HEK293 (cell line): ENCODE measurements at regions not wholly inside any gene's neighbourhood (a gene's known extent, or its start where the extent isn't known, plus 50 kb on each side); places are given as distances from the start of the nearest gene placed in this dataset.

Source experiments
- CTCF ChIA-PET: fragments of 350-600 bp; formaldehyde crosslinking; extraction: SDS; loops from one replicate; lab custom pipeline; 2021; ENCODE audit warnings: antibody characterized with exemption; lab: Yijun Ruan, JAX
- POLR2A ChIA-PET: fragments of 300-600 bp; formaldehyde crosslinking; extraction: SDS; loops from one replicate; lab custom pipeline; 2020; ENCODE audit warnings: antibody characterized with exemption, inconsistent platforms; lab: Yijun Ruan, JAX
- H3K27ac ChIP-seq: fragments of 200-500 bp; sonication (Bioruptor generic); 2 replicates; pipeline ENCODE4 v1.5.1; 2014; ENCODE audit warnings: low read depth, low read length, control low read depth, inconsistent platforms; ENCODE audit errors: extremely low read depth
- H3K36me3 ChIP-seq, 2 experiments: fragments of 200-500 bp in 1 of 2; sonication (Bioruptor generic) in 1 of 2; 1 replicate in 1 of 2; 2 replicates in 1 of 2; pipeline ENCODE4 v1.5.1; 2014 to 2017; ENCODE audit warnings: inconsistent platforms in 2 of 2, low read length in 2 of 2; ENCODE audit not compliant: control insufficient read depth in 2 of 2, insufficient read depth in 1 of 2
- H3K4me1 ChIP-seq: fragments of 200-500 bp; sonication (Bioruptor generic); 2 replicates; pipeline ENCODE4 v1.5.1; 2014; ENCODE audit warnings: mild to moderate bottlenecking, low read length, inconsistent platforms; ENCODE audit not compliant: control insufficient read depth, insufficient read depth
- H3K4me3 ChIP-seq: 2 replicates; pipeline ENCODE4 v1.5.1; 2011; ENCODE audit warnings: low read depth, mild to moderate bottlenecking, control low read depth, low read length, moderate library complexity
- H3K9me3 ChIP-seq: fragments of 200-500 bp; sonication (Bioruptor generic); 2 replicates; pipeline ENCODE4 v1.5.1; 2014; ENCODE audit warnings: low read depth, low read length, inconsistent platforms; ENCODE audit not compliant: control insufficient read depth, insufficient read depth
- AEBP2 ChIP-seq: fragments of 450-650 bp; formaldehyde crosslinking; IDR thresholded peaks from 2 replicates; pipeline ENCODE4 v1.5.1; 2016; ENCODE audit warnings: missing biosample characterization, missing genetic modification characterization, borderline replicate concordance
- FEZF1 ChIP-seq: fragments of 450-650 bp; formaldehyde crosslinking; IDR thresholded peaks from 2 replicates; pipeline ENCODE4 v1.5.1; 2016; ENCODE audit warnings: missing biosample characterization, missing genetic modification characterization
- HOXD13 ChIP-seq: sonication (generic); formaldehyde crosslinking; IDR thresholded peaks from 2 replicates; pipeline ENCODE4 v1.8.0; 2022; ENCODE audit warnings: missing genetic modification reagents, borderline replicate concordance
- PATZ1 ChIP-seq: fragments of 450-650 bp; formaldehyde crosslinking; IDR thresholded peaks from 2 replicates; pipeline ENCODE4 v1.5.1; 2016; ENCODE audit warnings: missing biosample characterization, missing genetic modification characterization
- ZBTB1 ChIP-seq: fragments of 450-650 bp; formaldehyde crosslinking; IDR thresholded peaks from 2 replicates; pipeline ENCODE4 v1.5.1; 2016; ENCODE audit warnings: missing biosample characterization, missing genetic modification characterization
- ZBTB20 ChIP-seq: fragments of 450-650 bp; formaldehyde crosslinking; IDR thresholded peaks from 2 replicates; pipeline ENCODE4 v1.5.1; 2016; ENCODE audit warnings: missing biosample characterization, missing genetic modification characterization
- ZNF558 ChIP-seq: fragments of 450-650 bp; formaldehyde crosslinking; IDR thresholded peaks from 2 replicates; pipeline ENCODE4 v1.5.1; 2016; ENCODE audit warnings: missing biosample characterization, missing genetic modification characterization
- ZNF610 ChIP-seq: fragments of 450-650 bp; formaldehyde crosslinking; IDR thresholded peaks from 2 replicates; pipeline ENCODE4 v1.5.1; 2016; ENCODE audit warnings: missing biosample characterization, missing genetic modification characterization, borderline replicate concordance
- ZNF654 ChIP-seq: fragments of 450-650 bp; formaldehyde crosslinking; IDR thresholded peaks from 2 replicates; pipeline ENCODE4 v1.5.1; 2016; ENCODE audit warnings: low read depth, missing biosample characterization, missing genetic modification characterization
- ZNF660 ChIP-seq: fragments of 450-650 bp; IDR thresholded peaks from 2 replicates; pipeline ENCODE4 v1.5.1; 2018; ENCODE audit warnings: missing biosample characterization, mild to moderate bottlenecking, missing genetic modification characterization
- ZSCAN16 ChIP-seq: fragments of 450-650 bp; formaldehyde crosslinking; IDR thresholded peaks from 2 replicates; pipeline ENCODE4 v1.5.1; 2016; ENCODE audit warnings: missing biosample characterization, missing genetic modification characterization
- TF ChIP-seq, protein P1 (sequence below): fragments of 450-650 bp; formaldehyde crosslinking; IDR thresholded peaks from 2 replicates; pipeline ENCODE4 v1.5.1; 2016; ENCODE audit warnings: missing biosample characterization, missing genetic modification characterization
- TF ChIP-seq, protein P2 (sequence below): fragments of 450-650 bp; formaldehyde crosslinking; IDR thresholded peaks from 2 replicates; pipeline ENCODE4 v1.5.1; 2017; ENCODE audit warnings: missing biosample characterization, missing genetic modification characterization
- TF ChIP-seq, protein P3 (sequence below): fragments of 450-650 bp; formaldehyde crosslinking; IDR thresholded peaks from 2 replicates; pipeline ENCODE4 v1.5.1; 2017; ENCODE audit warnings: missing biosample characterization, missing genetic modification characterization
- TF ChIP-seq, protein P4 (sequence below): fragments of 450-650 bp; formaldehyde crosslinking; IDR thresholded peaks from 2 replicates; pipeline ENCODE4 v1.5.1; 2016; ENCODE audit warnings: missing biosample characterization, missing genetic modification characterization
- TF ChIP-seq, protein P5 (sequence below): fragments of 450-650 bp; formaldehyde crosslinking; IDR thresholded peaks from 2 replicates; pipeline ENCODE4 v1.5.1; 2016; ENCODE audit warnings: missing biosample characterization, missing genetic modification characterization, borderline replicate concordance

DNA sequence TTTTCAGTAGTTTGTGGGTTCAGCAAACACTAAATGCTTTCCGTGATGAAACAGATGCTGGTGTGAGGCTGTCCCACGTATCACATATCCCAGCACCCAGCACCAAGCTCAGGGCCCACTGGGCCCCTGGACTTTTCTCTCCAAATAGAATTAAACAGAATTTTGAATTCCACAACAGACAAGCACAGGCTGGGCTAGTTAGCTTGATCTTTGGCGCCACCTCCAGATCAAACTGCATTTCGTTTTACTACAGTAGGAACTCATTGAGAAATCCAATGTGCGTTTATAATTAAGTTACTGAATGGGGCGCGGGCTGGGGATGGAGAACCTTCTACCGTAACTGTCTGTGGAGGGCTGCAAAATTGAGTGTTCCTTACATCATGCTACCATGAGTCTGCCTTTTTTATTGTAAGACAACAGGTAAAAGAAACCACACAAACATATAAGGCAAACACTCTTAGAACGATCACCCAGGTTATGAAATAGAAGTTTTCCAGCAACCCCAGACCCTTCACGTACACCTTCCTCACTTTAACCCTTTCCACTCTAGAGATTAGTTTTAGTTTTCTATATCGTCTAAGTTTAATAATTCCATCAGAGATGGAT lies 107.8 kb downstream of the ZFP64 start:
- no peak overlapping the region for H3K4me3 ChIP-seq
- H3K27ac ChIP-seq = no peak overlapping the region
- H3K9me3 ChIP-seq = no peaks in the 10 kb centered on the region
- TF ChIP-seq, protein P1, sequence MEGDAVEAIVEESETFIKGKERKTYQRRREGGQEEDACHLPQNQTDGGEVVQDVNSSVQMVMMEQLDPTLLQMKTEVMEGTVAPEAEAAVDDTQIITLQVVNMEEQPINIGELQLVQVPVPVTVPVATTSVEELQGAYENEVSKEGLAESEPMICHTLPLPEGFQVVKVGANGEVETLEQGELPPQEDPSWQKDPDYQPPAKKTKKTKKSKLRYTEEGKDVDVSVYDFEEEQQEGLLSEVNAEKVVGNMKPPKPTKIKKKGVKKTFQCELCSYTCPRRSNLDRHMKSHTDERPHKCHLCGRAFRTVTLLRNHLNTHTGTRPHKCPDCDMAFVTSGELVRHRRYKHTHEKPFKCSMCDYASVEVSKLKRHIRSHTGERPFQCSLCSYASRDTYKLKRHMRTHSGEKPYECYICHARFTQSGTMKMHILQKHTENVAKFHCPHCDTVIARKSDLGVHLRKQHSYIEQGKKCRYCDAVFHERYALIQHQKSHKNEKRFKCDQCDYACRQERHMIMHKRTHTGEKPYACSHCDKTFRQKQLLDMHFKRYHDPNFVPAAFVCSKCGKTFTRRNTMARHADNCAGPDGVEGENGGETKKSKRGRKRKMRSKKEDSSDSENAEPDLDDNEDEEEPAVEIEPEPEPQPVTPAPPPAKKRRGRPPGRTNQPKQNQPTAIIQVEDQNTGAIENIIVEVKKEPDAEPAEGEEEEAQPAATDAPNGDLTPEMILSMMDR = peak; percentile 48
- TF ChIP-seq HOXD13 (CRISPR knock-in tag) = no peak
- peak; percentile 89 for TF ChIP-seq ZNF654 (tag by site-specific recombination)
- TF ChIP-seq ZNF660 = no peak
- ChIA-PET POLR2A (no interaction called here), CTCF (interaction anchor here (0.6 to 2.0 kb wide), 17 partner anchors 9 to 1142 kb away, joined by 3 to 13 read pairs (median 3); no protein-coding TSS in a partner anchor)
- peaks cover 17 to 90% of the 10 kb centered on the region in 2 experiments for H3K36me3 ChIP-seq
- H3K4me1 ChIP-seq = no peaks in the 10 kb centered on the region

DNA sequence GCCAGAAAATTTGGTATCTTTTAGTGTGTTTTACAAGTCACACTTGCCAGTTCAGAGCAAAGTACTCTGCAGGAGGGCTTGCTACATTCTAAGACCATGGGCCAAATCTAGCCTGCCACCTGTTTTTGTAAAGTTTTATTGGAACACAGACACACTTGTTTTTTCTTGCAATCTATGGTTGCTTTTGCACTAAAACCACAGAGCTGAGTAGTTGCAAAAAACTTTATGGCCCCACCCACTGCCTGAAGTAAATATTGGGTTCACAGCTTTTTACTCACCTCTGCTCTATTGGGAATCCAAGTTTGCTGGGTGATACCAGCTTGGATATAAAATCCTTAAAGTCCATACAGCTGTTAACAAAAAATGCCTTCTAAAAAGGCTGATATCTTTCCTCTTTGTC lies 109.0 kb downstream of the ZFP64 start:
- TF ChIP-seq, protein P2, sequence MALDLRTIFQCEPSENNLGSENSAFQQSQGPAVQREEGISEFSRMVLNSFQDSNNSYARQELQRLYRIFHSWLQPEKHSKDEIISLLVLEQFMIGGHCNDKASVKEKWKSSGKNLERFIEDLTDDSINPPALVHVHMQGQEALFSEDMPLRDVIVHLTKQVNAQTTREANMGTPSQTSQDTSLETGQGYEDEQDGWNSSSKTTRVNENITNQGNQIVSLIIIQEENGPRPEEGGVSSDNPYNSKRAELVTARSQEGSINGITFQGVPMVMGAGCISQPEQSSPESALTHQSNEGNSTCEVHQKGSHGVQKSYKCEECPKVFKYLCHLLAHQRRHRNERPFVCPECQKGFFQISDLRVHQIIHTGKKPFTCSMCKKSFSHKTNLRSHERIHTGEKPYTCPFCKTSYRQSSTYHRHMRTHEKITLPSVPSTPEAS = no peak
- TF ChIP-seq, protein P3, sequence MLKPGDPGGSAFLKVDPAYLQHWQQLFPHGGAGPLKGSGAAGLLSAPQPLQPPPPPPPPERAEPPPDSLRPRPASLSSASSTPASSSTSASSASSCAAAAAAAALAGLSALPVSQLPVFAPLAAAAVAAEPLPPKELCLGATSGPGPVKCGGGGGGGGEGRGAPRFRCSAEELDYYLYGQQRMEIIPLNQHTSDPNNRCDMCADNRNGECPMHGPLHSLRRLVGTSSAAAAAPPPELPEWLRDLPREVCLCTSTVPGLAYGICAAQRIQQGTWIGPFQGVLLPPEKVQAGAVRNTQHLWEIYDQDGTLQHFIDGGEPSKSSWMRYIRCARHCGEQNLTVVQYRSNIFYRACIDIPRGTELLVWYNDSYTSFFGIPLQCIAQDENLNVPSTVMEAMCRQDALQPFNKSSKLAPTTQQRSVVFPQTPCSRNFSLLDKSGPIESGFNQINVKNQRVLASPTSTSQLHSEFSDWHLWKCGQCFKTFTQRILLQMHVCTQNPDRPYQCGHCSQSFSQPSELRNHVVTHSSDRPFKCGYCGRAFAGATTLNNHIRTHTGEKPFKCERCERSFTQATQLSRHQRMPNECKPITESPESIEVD (tag by site-specific recombination) = peak; percentile 72
- TF ChIP-seq PATZ1 = no peak
- no peak for TF ChIP-seq ZNF610 (tag by site-specific recombination)
- TF ChIP-seq, protein P4, sequence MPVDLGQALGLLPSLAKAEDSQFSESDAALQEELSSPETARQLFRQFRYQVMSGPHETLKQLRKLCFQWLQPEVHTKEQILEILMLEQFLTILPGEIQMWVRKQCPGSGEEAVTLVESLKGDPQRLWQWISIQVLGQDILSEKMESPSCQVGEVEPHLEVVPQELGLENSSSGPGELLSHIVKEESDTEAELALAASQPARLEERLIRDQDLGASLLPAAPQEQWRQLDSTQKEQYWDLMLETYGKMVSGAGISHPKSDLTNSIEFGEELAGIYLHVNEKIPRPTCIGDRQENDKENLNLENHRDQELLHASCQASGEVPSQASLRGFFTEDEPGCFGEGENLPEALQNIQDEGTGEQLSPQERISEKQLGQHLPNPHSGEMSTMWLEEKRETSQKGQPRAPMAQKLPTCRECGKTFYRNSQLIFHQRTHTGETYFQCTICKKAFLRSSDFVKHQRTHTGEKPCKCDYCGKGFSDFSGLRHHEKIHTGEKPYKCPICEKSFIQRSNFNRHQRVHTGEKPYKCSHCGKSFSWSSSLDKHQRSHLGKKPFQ (tag by site-specific recombination) = 0 out of 2 replicates have a peak, but pooled peaks have one; percentile 30
- peak; percentile 36 for TF ChIP-seq FEZF1
- TF ChIP-seq ZNF558 (tag by site-specific recombination) = no peak
- TF ChIP-seq AEBP2 (tag by site-specific recombination) = no peak
- TF ChIP-seq, protein P5, sequence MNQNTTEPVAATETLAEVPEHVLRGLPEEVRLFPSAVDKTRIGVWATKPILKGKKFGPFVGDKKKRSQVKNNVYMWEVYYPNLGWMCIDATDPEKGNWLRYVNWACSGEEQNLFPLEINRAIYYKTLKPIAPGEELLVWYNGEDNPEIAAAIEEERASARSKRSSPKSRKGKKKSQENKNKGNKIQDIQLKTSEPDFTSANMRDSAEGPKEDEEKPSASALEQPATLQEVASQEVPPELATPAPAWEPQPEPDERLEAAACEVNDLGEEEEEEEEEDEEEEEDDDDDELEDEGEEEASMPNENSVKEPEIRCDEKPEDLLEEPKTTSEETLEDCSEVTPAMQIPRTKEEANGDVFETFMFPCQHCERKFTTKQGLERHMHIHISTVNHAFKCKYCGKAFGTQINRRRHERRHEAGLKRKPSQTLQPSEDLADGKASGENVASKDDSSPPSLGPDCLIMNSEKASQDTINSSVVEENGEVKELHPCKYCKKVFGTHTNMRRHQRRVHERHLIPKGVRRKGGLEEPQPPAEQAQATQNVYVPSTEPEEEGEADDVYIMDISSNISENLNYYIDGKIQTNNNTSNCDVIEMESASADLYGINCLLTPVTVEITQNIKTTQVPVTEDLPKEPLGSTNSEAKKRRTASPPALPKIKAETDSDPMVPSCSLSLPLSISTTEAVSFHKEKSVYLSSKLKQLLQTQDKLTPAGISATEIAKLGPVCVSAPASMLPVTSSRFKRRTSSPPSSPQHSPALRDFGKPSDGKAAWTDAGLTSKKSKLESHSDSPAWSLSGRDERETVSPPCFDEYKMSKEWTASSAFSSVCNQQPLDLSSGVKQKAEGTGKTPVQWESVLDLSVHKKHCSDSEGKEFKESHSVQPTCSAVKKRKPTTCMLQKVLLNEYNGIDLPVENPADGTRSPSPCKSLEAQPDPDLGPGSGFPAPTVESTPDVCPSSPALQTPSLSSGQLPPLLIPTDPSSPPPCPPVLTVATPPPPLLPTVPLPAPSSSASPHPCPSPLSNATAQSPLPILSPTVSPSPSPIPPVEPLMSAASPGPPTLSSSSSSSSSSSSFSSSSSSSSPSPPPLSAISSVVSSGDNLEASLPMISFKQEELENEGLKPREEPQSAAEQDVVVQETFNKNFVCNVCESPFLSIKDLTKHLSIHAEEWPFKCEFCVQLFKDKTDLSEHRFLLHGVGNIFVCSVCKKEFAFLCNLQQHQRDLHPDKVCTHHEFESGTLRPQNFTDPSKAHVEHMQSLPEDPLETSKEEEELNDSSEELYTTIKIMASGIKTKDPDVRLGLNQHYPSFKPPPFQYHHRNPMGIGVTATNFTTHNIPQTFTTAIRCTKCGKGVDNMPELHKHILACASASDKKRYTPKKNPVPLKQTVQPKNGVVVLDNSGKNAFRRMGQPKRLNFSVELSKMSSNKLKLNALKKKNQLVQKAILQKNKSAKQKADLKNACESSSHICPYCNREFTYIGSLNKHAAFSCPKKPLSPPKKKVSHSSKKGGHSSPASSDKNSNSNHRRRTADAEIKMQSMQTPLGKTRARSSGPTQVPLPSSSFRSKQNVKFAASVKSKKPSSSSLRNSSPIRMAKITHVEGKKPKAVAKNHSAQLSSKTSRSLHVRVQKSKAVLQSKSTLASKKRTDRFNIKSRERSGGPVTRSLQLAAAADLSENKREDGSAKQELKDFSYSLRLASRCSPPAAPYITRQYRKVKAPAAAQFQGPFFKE (tag by site-specific recombination) = no peak
- TF ChIP-seq ZBTB1 (tag by site-specific recombination) = no peak
- no peak for TF ChIP-seq ZBTB20 (tag by site-specific recombination)
- no peak for TF ChIP-seq ZSCAN16
- ChIA-PET POLR2A (no interaction called here), CTCF (interaction anchor here (0.7 to 2.0 kb wide), 10 partner anchors 10 to 1096 kb away, joined by 3 to 13 read pairs (median 4); no protein-coding TSS in a partner anchor)
- Histone ChIP-seq H3K36me3 (peaks cover 10 to 78% of the 10 kb centered on the region in 2 experiments; a peak in 2 of 3 replicates), H3K4me1 (no peaks in the 10 kb centered on the region), H3K27ac (no peak overlapping the region), H3K9me3 (no peaks in the 10 kb centered on the region), H3K4me3 (no peak overlapping the region)
